HepG2 (cell line): ENCODE measurements at regions not wholly inside any gene's neighbourhood (a gene's known extent, or its start where the extent isn't known, plus 50 kb on each side); places are given as distances from the start of the nearest gene placed in this dataset.

Experiments used
- CHD4 ChIP-seq: fragments of 200-600 bp; sonication (generic); IDR thresholded peaks from 2 replicates; pipeline ENCODE4 v1.7.0; 2017; ENCODE audit warnings: mild to moderate bottlenecking, low read length, borderline replicate concordance
- EEA1 ChIP-seq: sonication (generic); formaldehyde crosslinking; IDR thresholded peaks from 2 replicates; pipeline ENCODE4 v1.5.1; 2020; ENCODE audit warnings: mild to moderate bottlenecking, missing genetic modification reagents, borderline replicate concordance
- MAX ChIP-seq: IDR thresholded peaks from 2 replicates; pipeline ENCODE4 v1.6.1; 2012; ENCODE audit warnings: inconsistent platforms
- PBX3 ChIP-seq: sonication (generic); formaldehyde crosslinking; IDR thresholded peaks from 2 replicates; pipeline ENCODE4 v1.8.1; 2023; ENCODE audit warnings: missing genetic modification reagents, inconsistent platforms, borderline replicate concordance
- RXRB ChIP-seq: IDR thresholded peaks from 2 replicates; pipeline ENCODE4 v1.6.1; 2016; ENCODE audit warnings: borderline replicate concordance, missing genetic modification reagents, missing compliant biosample characterization

- TF ChIP-seq CHD4: no peak
- no peak for TF ChIP-seq RXRB (CRISPR knock-in tag)
- TF ChIP-seq PBX3 (CRISPR knock-in tag): no peak
- no peak for TF ChIP-seq MAX
- TF ChIP-seq EEA1: no peak
Measured at GRCh38 chr17:37815536-37815935, 70.7 kb upstream of the HNF1B start.
